OCI-LY3 (cell line): ENCODE measurements at regions not wholly inside any gene's neighbourhood (a gene's known extent, or its start where the extent isn't known, plus 50 kb on each side); places are given as distances from the start of the nearest gene placed in this dataset.

Source experiments
- CTCF ChIP-seq: fragments of 200-600, 300-600 bp; sonication (generic); IDR thresholded peaks from 2 replicates; pipeline ENCODE4 v1.5.1; 2014; ENCODE audit warnings: antibody characterized with exemption, low read length, low read depth
- EZH2phosphoT487 ChIP-seq: fragments of 200-600 bp; shearing (Covaris generic); IDR thresholded peaks from 2 replicates; pipeline ENCODE4 v1.6.1; 2018; ENCODE audit warnings: antibody characterized with exemption, mixed run types, low read depth

- TF ChIP-seq CTCF (no peak), EZH2phosphoT487 (no peak)
Observed at GRCh38 chr17:22512057-22512456, 819.7 kb downstream of the KCNJ18 start.
